Spleen (tissue), 7 donors: ENCODE measurements at regions not wholly inside any gene's neighbourhood (a gene's known extent, or its start where the extent isn't known, plus 50 kb on each side); places are given as distances from the start of the nearest gene placed in this dataset.

ENCODE experiments used
- POLR2AphosphoS5 ChIP-seq, 3 donors: sonication (generic); formaldehyde crosslinking; IDR thresholded peaks; one replicate each; pipeline ENCODE4 v1.5.1; 2017; ENCODE audit warnings: antibody characterized with exemption in 3 of 3
- TF ChIP-seq, protein P1 (sequence below), 11 experiments: fragments of 200-600 bp in 7 of 11; fragments of 450-650 bp in 4 of 11; sonication (generic) in 4 of 11; IDR thresholded peaks in 8 of 11; conservative IDR thresholded peaks in 3 of 11; 1 replicate in 7 of 11; 2 replicates in 4 of 11; pipeline versions ENCODE4 v1.4.0 to v1.8.0; 2016 to 2021; ENCODE audit warnings: antibody characterized with exemption in 11 of 11, inconsistent platforms in 4 of 11, mild to moderate bottlenecking in 1 of 11
- donor health status: DM: no; HTN: no; CAD: no; lungs with moderate emphysema.
- donor health status: DM: no; HTN: no; CAD: no.
- donor health status: DM: no; HTN: no; CAD: no.

DNA sequence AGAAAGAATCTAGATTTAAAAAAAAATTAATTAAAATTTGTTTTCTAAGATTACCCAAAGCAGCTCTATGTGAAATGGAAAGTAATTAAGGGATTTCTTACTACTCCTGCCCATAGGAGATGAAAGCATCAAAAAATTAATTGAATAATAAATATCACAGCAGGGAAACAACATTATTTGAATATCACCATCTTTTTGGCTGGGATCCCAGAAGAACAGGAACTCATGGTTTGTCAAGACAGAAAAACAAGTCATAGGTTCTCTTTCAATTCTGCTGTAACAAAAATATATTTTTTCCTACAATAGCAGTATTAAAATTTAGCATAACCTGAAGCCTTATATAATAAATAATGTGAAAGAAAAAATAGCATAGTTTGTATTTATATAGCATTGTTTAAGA is 1713.4 kb downstream of the NCAM2 start:
- TF ChIP-seq, protein P1, sequence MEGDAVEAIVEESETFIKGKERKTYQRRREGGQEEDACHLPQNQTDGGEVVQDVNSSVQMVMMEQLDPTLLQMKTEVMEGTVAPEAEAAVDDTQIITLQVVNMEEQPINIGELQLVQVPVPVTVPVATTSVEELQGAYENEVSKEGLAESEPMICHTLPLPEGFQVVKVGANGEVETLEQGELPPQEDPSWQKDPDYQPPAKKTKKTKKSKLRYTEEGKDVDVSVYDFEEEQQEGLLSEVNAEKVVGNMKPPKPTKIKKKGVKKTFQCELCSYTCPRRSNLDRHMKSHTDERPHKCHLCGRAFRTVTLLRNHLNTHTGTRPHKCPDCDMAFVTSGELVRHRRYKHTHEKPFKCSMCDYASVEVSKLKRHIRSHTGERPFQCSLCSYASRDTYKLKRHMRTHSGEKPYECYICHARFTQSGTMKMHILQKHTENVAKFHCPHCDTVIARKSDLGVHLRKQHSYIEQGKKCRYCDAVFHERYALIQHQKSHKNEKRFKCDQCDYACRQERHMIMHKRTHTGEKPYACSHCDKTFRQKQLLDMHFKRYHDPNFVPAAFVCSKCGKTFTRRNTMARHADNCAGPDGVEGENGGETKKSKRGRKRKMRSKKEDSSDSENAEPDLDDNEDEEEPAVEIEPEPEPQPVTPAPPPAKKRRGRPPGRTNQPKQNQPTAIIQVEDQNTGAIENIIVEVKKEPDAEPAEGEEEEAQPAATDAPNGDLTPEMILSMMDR (IDR thresholded peaks at IDR 0.05 in 8 of 11, conservative IDR thresholded peaks at IDR 0.05 in 3 of 11): no peak
- no peak for TF ChIP-seq POLR2AphosphoS5 (IDR thresholded peaks at IDR 0.05)
